Kidney (tissue), 13 donors: ENCODE measurements at regions not wholly inside any gene's neighbourhood (a gene's known extent, or its start where the extent isn't known, plus 50 kb on each side); places are given as distances from the start of the nearest gene placed in this dataset.

Experiments used
- DNase-seq, 5 donors: peaks; one replicate each; pipeline ENCODE4 v3.0.0-alpha.2; 2013 to 2020
- FAIRE-seq: peaks from 2 replicates; lab custom pipeline; 2012; peaks lifted over from hg19 to GRCh38; lab: Jason Lieb, UNC
- H3K27ac ChIP-seq, 2 donors: one replicate each; pipeline ENCODE4 v1.7.0; 2013; ENCODE audit warnings: low read depth in 2 of 2, low read length in 2 of 2, inconsistent platforms in 1 of 2
- H3K27me3 ChIP-seq: one replicate; pipeline ENCODE4 v1.7.1; 2013; ENCODE audit warnings: low read length, inconsistent platforms; ENCODE audit not compliant: control insufficient read depth, insufficient read depth
- H3K36me3 ChIP-seq, 3 donors: one replicate each; pipeline versions ENCODE4 v1.7.0 to v1.7.1; 2013; ENCODE audit warnings: low read length in 3 of 3, control low read depth in 1 of 3, inconsistent platforms in 1 of 3; ENCODE audit not compliant: insufficient read depth in 3 of 3, control insufficient read depth in 2 of 3
- H3K4me1 ChIP-seq, 3 donors: one replicate each; pipeline versions ENCODE4 v1.7.0 to v1.7.1; 2013; ENCODE audit warnings: low read length in 3 of 3, inconsistent platforms in 1 of 3, low read depth in 1 of 3; ENCODE audit not compliant: control insufficient read depth in 2 of 3, insufficient read depth in 2 of 3
- H3K4me3 ChIP-seq, 3 donors: one replicate each; pipeline versions ENCODE4 v1.7.0 to v1.8.1; 2013; ENCODE audit warnings: low read length in 3 of 3, control low read depth in 1 of 3, inconsistent platforms in 1 of 3
- H3K9ac ChIP-seq, 3 donors: one replicate each; pipeline versions ENCODE4 v1.7.0 to v1.7.1; 2013; ENCODE audit warnings: low read length in 3 of 3, control low read depth in 1 of 3, inconsistent platforms in 1 of 3
- H3K9me3 ChIP-seq, 3 donors: one replicate each; pipeline versions ENCODE4 v1.7.0 to v1.7.1; 2013; ENCODE audit warnings: low read length in 3 of 3, control low read depth in 1 of 3, inconsistent platforms in 1 of 3; ENCODE audit not compliant: control insufficient read depth in 2 of 3, insufficient read depth in 1 of 3
- intact Hi-C: fragments of 100-400 bp; cut with DNase I; formaldehyde crosslinking; loops from one replicate; pipeline ENCODE4 v1.11.1; 2022
- TF ChIP-seq, protein P1 (sequence below): IDR thresholded peaks from 3 replicates; pipeline ENCODE4 v1.5.1; 2012; ENCODE audit warnings: mild to moderate bottlenecking, moderate library complexity, borderline replicate concordance; ENCODE audit not compliant: insufficient read depth; ENCODE audit errors: extremely low read depth
- donor health status: control.
- donor health status: control.
- donor health status: control.
- donor health status: control.
- donor health status: control.
- donor health status: DM: yes; HTN: yes; CAD: no.
- donor health status: Normal renal cell carcinoma (clear cell type).

DNA sequence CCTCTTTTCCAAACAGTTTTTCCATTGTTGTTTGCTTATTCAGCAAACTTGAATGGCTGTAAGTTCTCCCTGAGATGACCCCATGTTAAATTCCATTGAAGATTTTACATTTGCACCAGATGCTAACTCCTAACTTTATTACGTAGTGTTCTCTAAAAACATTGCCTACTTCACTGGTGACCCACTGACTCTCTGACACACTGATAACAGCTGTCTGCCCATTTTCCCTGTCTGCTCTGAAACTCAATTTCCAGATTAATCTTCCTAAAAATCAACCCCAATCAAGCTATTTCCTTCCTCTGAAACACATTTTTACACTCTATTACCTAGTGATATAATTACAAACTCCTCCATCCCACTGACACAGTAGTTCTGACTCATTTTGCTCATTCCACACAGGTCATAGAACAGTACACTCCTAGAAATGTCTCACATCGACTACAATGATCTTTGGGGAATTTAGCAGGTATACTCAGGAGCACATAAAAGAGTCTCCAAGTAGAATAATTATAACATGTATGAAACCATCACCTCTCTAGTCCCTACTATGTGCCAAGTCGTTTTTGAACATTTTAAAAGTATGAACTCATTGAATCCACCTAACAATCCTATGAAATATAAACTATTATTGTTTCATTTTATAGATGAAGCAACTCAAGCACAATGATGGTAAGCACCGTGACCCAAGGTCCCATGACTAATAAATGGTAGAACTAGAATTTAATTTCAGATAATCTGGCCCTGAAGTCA, 210.9 kb downstream of the SLIT2 start:
- Histone ChIP-seq H3K27ac (no peak overlapping the region), H3K9ac (no peak overlapping the region), H3K4me3 (no peak overlapping the region), H3K4me1 (no peaks in the 10 kb centered on the region), H3K36me3 (no peaks in the 10 kb centered on the region), H3K27me3 (no peaks in the 10 kb centered on the region), H3K9me3 (no peaks in the 10 kb centered on the region)
- FAIRE-seq (no peak), DNase-seq (no peak)
- intact Hi-C loops, result no loop called here
- TF ChIP-seq, protein P1, sequence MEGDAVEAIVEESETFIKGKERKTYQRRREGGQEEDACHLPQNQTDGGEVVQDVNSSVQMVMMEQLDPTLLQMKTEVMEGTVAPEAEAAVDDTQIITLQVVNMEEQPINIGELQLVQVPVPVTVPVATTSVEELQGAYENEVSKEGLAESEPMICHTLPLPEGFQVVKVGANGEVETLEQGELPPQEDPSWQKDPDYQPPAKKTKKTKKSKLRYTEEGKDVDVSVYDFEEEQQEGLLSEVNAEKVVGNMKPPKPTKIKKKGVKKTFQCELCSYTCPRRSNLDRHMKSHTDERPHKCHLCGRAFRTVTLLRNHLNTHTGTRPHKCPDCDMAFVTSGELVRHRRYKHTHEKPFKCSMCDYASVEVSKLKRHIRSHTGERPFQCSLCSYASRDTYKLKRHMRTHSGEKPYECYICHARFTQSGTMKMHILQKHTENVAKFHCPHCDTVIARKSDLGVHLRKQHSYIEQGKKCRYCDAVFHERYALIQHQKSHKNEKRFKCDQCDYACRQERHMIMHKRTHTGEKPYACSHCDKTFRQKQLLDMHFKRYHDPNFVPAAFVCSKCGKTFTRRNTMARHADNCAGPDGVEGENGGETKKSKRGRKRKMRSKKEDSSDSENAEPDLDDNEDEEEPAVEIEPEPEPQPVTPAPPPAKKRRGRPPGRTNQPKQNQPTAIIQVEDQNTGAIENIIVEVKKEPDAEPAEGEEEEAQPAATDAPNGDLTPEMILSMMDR, result no peak

DNA sequence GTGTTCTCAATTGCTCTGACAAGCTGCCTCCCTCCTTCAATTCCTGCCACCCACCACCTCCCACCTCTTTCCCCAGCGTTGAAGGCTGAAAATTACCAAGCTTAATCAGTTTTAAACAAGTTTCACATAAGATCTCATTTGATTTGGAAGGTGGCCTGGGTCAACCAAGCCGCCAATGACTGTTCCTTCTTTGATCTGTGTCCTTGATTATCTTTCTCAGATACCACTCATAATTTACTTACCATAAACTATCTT, 211.4 kb downstream of the SLIT2 start:
- Histone ChIP-seq H3K36me3 (no peaks in the 10 kb centered on the region), H3K4me1 (no peaks in the 10 kb centered on the region), H3K27ac (no peak overlapping the region), H3K4me3 (no peak overlapping the region), H3K9me3 (no peaks in the 10 kb centered on the region), H3K9ac (no peak overlapping the region), H3K27me3 (no peaks in the 10 kb centered on the region)
- DNase-seq (no peak), FAIRE-seq (no peak)
- TF ChIP-seq, protein P1, result no peak
- intact Hi-C loops, result no loop called here

GRCh38 chr4:20464381-20464780, 212.7 kb downstream of the SLIT2 start:
- Histone ChIP-seq H3K4me3 (no peak overlapping the region), H3K9me3 (no peaks in the 10 kb centered on the region), H3K4me1 (no peaks in the 10 kb centered on the region), H3K27ac (no peak overlapping the region), H3K27me3 (no peaks in the 10 kb centered on the region), H3K9ac (no peak overlapping the region), H3K36me3 (no peaks in the 10 kb centered on the region)
- FAIRE-seq (no peak), DNase-seq (no peak)
- TF ChIP-seq, protein P1, result no peak
- intact Hi-C loops, result no loop called here

DNA sequence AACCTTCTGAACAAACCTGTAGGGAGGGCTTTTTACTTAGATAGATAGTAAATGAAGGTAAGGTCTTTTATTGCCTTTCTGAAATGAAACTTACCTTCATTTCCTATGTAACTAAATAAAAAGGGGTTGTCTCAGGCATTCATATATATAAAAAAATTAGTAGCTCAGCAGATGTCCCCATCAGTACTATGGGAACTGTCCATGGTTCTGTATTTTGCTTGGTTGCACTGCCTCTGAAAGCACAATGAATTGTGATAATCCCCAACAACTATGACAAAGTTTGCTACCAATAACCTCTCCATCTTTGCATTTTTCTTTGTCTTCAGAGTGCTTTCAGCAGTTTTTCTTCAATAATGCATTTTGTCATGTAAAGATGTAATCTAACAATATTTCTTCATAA, 222.4 kb downstream of the SLIT2 start:
- TF ChIP-seq, protein P1, result no peak
- intact Hi-C loops, result no loop called here
- Histone ChIP-seq H3K4me1 (no peaks in the 10 kb centered on the region), H3K27ac (no peak overlapping the region), H3K27me3 (no peaks in the 10 kb centered on the region), H3K4me3 (no peak overlapping the region), H3K36me3 (no peaks in the 10 kb centered on the region), H3K9ac (no peak overlapping the region), H3K9me3 (no peaks in the 10 kb centered on the region)
- DNase-seq (peak in 2 of 5 donors; percentile 33 to 59), FAIRE-seq (no peak)
